ENCODE measurements at regions not wholly inside any gene's neighbourhood (a gene's known extent, or its start where the extent isn't known, plus 50 kb on each side); places are given as distances from the start of the nearest gene placed in this dataset.

- Histone ChIP-seq H3K9ac (ENCODE audit: control insufficient read depth, insufficient read depth, low read length) (no peak overlapping the region), H3K27ac (ENCODE audit: control insufficient read depth, insufficient read depth) (no peak overlapping the region), H3K9me3 (replicated peaks; ENCODE audit: control insufficient read depth, insufficient read depth, low read length) (no peaks in the 10 kb centered on the region), H2AFZ (ENCODE audit: control insufficient read depth, low read depth, low read length) (no peak overlapping the region), H3K4me2 (ENCODE audit: control insufficient read depth, insufficient read depth) (no peak overlapping the region), H3K79me2 (ENCODE audit: control insufficient read depth, insufficient read depth, low read length) (no peaks in the 10 kb centered on the region), H3K27me3 (replicated peaks in 1 of 2; ENCODE audit: control insufficient read depth in 2 of 2, insufficient read depth in 2 of 2, low read length in 1 of 2) (no peaks in the 10 kb centered on the region), H4K20me1 (ENCODE audit: control insufficient read depth, insufficient read depth) (no peaks in the 10 kb centered on the region), H3K4me3 (no peak overlapping the region), H3K4me1 (ENCODE audit: control insufficient read depth, insufficient read depth, low read length) (no peaks in the 10 kb centered on the region), H3K36me3 (ENCODE audit: control insufficient read depth in 2 of 2, insufficient read depth in 2 of 2, low read length in 1 of 2) (no peaks in the 10 kb centered on the region)
- in situ Hi-C loops (cut with MboI) (no loop called here), intact Hi-C loops (cut with micrococcal nuclease; ENCODE audit: unreplicated experiment) (no loop called here)
- ChIA-PET RAD21 (ENCODE audit: unreplicated experiment) (no interaction called here), CTCF (no interaction called here), POLR2A (no interaction called here), SMC1A (ENCODE audit: uncharacterized antibody, unreplicated experiment) (no interaction called here)
- FAIRE-seq (no peak), DNase-seq (ENCODE audit: low read depth, low spot score) (no peak), ATAC-seq (no peak)
- BruUV-seq (replicated peaks): no TSS peak
- TF ChIP-seq RAD51 (IDR thresholded peaks at IDR 0.05) (no peak), ZNF384 (IDR thresholded peaks at IDR 0.05; ENCODE audit: borderline replicate concordance, low read depth, low read length) (no peak), CHD2 (IDR thresholded peaks at IDR 0.05; ENCODE audit: borderline replicate concordance, low read depth, low read length) (no peak), CHD4 (IDR thresholded peaks at IDR 0.05) (no peak), RELA (IDR thresholded peaks at IDR 0.05; ENCODE audit: borderline replicate concordance, partially characterized antibody) (no peak), TBL1XR1 (IDR thresholded peaks at IDR 0.05; ENCODE audit: low read depth, low read length) (no peak), EED (IDR thresholded peaks at IDR 0.05; ENCODE audit: low read depth) (no peak), TCF7 (IDR thresholded peaks at IDR 0.05; ENCODE audit: borderline replicate concordance) (no peak)
Measured at GRCh38 chr13:44171861-44172260, 201.8 kb upstream of the SERP2 start.

- DNase-seq (ENCODE audit: low read depth, low spot score) (no peak), ATAC-seq (no peak), FAIRE-seq (no peak)
- Histone ChIP-seq H4K20me1 (ENCODE audit: control insufficient read depth, insufficient read depth) (no peaks in the 10 kb centered on the region), H3K9ac (ENCODE audit: control insufficient read depth, insufficient read depth, low read length) (no peak overlapping the region), H3K36me3 (ENCODE audit: control insufficient read depth in 2 of 2, insufficient read depth in 2 of 2, low read length in 1 of 2) (no peaks in the 10 kb centered on the region), H3K4me2 (ENCODE audit: control insufficient read depth, insufficient read depth) (no peak overlapping the region), H3K4me3 (no peak overlapping the region), H3K27me3 (replicated peaks in 1 of 2; ENCODE audit: control insufficient read depth in 2 of 2, insufficient read depth in 2 of 2, low read length in 1 of 2) (no peaks in the 10 kb centered on the region), H3K79me2 (ENCODE audit: control insufficient read depth, insufficient read depth, low read length) (no peaks in the 10 kb centered on the region), H3K9me3 (replicated peaks; ENCODE audit: control insufficient read depth, insufficient read depth, low read length) (no peaks in the 10 kb centered on the region), H3K27ac (ENCODE audit: control insufficient read depth, insufficient read depth) (no peak overlapping the region), H3K4me1 (ENCODE audit: control insufficient read depth, insufficient read depth, low read length) (no peaks in the 10 kb centered on the region), H2AFZ (ENCODE audit: control insufficient read depth, low read depth, low read length) (no peak overlapping the region)
- BruUV-seq (replicated peaks): no TSS peak
- ChIA-PET CTCF (no interaction called here), POLR2A (no interaction called here), SMC1A (ENCODE audit: uncharacterized antibody, unreplicated experiment) (no interaction called here), RAD21 (ENCODE audit: unreplicated experiment) (no interaction called here)
- WGBS (ENCODE audit: insufficient coverage, insufficient replicate concordance, low lambda C conversion rate, missing lambda C conversion rate): 1% methylated on average over 4 of the region's 4 CpGs
- intact Hi-C loops (cut with micrococcal nuclease; ENCODE audit: unreplicated experiment) (no loop called here), in situ Hi-C loops (cut with MboI) (no loop called here)
- TF ChIP-seq EED (IDR thresholded peaks at IDR 0.05; ENCODE audit: low read depth): no peak
- TF ChIP-seq ZNF217 (IDR thresholded peaks at IDR 0.05): no peak
Measured at GRCh38 chr13:44172281-44172810, 201.3 kb upstream of the SERP2 start.

Measured in GM12878 (cell line).